ENCODE measurements at regions not wholly inside any gene's neighbourhood (a gene's known extent, or its start where the extent isn't known, plus 50 kb on each side); places are given as distances from the start of the nearest gene placed in this dataset.
A peak's percentile ranks its signal among the peaks of the same experiment; 100 is the strongest.

DNA sequence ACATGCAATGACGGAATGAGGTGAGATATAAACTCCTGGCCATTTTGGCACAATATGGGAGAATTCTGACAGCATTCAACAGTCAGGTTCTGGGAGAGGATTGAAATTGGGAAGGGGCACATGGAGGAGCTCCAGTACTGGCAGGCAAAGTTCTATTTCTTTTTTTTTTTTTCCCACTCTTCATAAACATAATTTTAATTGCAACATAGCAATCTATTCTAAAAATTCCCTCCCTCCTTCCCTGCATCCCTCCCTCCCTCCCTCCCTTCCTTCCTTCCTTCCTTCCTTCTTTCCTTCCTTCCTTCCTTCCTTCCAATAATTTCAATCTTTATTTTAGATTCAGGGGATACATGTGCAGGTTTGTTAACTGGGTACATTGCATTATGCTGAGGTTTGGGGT lies 93.2 kb downstream of the PTCSC3 start:
- DNase-seq: no peak

DNA sequence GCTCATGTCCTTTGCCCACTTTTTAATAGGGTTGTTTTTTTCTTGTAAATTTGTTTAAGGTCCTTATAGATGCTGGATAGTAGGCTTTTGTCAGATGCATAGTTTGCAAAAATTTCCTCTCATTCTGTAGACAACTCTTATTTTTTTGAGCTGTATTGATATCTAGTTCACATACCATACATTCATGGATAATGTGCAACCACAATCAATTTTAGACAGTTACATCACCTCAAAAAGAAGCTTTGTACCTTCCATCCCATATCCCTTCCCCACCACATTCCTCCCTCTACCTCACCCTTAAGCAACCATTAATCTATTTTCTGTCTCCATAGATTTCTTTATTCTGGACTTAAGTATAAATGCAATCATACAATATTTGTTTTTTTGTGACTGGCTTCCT lies 98.4 kb downstream of the PTCSC3 start:
- DNase-seq: no peak

DNA sequence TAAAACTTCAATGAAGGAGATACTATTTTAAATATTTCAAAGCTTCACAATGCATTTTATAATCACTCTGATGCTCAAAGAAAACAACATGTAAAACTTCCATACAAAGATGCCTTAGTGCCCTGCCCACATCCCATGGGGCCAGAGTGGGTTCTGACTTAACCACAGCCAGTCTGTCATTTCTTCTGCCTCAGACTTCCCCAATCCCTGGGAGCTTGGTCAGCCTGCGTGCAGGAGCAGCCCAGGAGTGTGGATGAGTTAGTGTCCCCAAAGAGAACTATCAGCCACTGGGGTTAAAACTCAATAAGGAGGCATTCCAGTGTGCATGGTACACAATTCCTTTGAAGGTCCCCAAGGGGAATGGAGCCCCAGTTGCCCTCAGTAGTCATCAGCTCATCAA lies 100.3 kb downstream of the PTCSC3 start:
- DNase-seq: no peak

DNA sequence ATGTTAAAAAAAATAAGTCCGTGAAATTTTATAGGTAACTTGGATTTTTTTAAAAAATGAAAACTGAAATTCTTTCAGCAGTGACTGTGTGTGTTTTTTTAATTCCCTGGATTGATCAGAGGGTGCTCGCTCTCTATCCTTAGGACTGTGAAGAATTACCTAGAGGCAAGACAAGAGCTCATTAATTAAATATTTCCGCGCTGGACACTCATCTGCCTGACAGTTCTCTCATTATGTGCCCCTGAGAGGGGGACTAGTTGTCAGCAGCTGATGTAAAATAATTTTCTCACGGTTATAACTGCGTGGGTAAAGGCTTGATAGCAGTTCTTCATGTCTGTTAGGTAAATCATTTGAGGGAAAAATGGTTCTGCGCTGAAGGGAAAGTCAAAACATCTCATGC lies 101.3 kb downstream of the PTCSC3 start:
- no peak for DNase-seq

DNA sequence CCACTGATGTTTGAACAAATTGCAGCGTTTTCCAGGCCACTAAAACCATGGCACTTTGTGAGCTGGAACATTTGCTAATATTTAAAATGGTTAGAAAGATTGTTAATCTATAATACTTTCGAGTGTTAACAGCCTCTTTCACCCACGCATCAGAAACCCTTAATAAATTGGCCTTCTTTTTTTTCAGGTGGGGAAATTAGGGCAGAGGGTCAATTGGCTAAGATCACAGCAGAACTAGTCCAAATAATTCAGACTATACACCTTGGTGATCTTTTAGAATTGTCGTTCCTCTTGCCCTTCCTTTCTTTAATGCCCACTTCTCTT lies 105.8 kb downstream of the PTCSC3 start:
- no peak for DNase-seq

DNA sequence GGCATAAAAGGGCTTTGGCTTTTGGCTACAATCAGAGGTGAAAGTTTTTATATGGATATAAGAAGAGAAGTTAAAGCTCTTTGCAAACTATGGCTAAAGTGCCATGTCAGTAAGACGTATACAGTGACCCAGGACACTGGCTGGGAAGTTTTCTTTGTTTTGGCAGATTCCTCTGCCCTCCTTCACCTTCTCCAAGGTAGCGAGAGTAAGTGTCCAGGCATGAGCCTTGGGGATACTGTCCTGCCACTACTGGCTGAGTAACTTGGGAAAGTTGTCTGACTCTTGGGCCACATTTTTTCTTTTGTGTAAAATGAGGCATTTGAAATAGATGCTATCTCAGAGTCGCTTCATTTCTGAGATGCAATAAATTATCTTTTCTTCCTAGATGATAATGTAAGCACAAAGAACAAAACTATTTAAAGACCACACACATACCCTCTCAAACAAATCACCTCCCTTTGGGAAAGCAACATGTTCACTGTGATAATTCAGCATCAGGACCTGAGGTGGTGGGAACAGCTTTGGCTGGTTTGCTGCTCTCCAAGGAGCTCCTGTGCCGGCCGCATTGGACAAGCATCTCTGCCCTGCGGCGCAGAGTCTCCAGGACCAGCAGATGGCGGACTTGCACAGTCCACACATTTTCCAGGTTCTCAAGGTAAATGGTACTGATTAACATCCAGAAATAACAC lies 106.3 kb downstream of the PTCSC3 start:
- peak; percentile 84 for DNase-seq

DNA sequence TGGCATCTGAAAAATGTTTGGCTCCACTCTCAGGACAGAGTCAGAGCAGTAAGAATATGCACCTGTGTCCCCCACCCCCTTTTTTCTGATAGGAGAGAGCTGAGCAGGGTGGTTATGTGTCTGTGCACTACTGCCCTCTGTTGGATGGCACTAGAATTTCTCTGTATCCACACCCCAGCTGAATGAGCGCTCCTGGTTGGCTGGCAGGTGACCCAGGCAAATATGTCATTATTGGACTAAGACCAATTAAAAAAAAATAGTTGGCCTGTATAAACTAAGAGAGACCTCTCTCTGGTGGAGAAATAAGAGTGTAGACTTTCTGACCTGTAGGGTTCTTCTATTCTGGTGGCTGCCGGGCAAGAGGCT lies 107.0 kb downstream of the PTCSC3 start:
- peak; percentile 75 for DNase-seq

DNA sequence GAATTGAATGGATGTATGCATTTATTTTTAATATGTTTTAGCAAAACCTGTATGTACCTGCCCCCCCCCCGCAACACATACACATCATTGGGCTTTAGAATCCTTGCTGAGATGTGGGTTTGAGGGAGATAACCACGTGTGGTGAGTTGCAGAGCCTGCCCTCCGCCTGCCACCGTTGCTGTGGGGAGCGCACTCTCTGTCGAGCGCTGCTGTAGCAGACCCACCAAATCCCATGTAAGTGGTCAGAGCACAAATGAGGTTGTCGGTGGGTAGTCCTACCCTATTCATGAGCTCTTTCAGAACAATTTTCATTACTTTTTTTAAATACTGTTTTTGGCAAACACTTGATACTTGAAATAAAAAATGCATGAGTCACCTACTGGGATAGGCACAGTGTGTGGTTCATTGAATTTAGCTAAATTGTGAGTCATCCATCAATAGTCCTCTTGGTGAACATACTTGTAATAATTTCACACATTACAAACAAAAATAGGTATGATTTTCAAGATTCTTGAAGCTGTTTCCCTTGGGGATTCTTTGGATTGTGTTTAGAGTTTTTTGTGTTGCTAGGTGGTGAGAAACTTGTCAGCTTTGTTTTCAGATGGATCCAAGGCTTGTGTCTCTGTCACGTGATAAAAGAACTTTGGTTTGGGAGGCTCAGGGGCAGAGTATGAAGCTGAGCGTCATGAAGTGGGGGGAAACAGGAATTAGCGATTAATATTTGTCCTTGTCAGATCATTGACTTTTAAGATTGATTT lies 107.6 kb downstream of the PTCSC3 start:
- no peak for DNase-seq

DNA sequence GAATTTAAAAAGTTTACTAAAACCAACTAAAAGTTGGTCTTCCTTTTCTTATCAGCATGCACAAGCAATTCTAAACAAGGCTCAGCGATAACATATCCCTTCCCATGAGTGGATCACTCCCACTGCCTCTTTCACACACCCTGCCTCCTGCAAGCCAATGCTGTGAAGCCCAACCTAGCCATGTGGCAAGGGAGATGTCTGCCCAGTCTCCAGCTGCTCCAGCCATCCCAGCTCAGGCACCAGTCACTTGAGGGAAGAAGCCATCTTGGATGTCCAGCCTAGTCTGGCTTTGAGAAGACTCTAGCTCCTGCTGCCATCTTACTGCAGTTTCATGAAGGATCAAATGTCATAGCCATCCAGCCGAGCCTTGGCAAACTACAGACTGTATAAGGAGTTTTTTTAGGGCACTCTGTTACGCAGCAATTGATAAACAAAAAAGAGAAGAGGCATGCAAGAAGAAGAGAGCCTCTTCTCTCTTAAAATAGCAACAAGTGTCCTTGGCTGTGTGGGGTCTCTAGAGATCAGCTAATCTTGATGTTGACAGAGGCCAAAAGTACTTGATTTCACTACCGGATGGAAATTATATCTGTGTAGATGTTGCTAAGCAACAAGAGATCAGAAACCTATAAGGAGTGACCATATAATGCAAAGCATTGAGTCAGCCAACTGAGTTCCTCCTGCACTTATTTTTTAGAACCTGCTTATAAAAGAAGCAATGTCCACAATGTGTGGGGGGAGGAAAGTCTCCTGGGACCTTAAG lies 108.9 kb downstream of the PTCSC3 start:
- DNase-seq: peak; percentile 33

DNA sequence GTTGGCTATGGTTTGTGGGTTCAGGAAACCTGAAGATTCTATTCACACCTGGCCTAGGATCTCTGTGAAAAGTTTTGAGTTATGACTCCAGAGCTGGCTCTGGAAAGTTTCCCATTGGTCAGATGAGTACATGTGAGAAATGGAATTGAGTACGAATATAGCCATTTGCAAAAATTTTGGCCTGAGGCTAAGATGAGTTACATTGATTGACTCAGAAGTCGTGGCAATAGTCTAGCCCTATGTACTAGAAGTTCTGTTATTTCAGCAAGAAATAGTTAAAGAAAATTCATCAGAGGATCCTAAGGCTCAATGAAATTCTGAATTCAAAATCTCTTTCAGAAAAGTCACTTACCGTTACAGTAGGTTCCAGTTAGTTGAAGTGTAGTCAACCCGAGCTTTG lies 109.9 kb downstream of the PTCSC3 start:
- DNase-seq: no peak

DNA sequence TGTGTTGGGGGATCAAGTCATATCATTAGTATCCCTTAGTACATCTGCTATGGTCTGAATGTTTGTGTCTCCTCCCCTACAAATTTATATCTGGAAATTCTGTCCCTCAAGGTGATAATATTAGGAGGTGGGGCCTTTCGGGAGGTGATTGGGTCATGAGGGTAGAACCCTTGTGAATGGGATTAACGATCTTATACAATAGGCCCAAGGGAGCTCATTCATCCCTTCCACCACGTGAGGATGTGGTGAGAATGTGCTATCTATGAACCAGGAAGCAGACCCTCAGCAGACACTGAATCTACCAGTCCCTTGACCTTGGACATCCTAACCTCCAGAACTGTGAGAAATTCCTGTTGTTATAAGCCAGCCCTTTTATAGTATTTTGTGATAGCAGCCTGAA lies 110.7 kb downstream of the PTCSC3 start:
- no peak for DNase-seq

DNA sequence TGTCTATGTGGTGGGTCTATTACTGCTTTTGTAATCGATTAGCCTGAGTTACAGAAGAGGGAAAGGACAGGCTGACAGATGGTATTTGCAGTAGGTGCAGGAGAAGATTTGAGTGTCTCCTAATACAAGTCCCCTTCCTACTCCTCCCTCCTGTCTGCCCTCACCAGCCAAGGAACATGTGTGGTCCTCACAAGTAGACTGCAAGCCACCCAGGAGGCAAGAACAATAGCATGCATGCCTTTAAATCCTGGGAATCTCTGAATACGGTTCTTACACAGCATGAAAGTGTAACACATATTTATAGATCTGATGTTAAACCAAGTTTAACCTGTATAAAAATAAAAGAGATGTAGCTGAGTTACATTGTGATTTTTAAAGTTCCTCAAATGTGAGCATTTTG lies 117.0 kb downstream of the PTCSC3 start:
- DNase-seq: no peak

DNA sequence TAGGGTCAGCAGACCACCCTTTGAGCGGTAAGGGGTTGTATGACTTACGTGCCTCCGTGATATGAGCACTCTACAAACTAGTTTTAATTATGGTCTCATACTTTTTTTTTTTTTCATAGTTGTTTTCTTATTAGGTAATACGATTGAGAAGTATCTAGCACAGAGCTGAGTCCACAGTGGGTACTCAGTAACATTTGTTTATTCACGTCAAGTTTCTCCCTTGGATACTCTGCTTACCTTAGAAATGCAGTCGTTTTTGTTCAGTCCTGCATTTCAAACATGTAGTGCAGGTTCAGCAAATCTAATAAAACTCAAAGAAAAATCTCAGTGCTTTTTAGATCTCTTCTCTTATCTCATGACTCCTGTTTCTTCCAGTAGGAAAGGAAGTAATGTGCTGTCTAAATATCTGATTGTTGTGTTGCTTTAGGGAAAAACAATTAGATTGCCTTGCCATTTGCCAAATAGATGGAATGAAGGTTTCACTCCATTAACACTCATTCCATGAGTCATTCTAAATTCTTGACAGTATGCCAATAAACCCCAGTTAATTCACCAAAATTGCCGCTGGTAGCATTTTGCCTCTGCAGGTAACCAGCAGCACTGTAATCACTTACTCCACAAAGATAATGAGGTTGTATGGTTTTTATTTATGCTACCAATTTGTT lies 118.9 kb downstream of the PTCSC3 start:
- DNase-seq: peak; percentile 79

DNA sequence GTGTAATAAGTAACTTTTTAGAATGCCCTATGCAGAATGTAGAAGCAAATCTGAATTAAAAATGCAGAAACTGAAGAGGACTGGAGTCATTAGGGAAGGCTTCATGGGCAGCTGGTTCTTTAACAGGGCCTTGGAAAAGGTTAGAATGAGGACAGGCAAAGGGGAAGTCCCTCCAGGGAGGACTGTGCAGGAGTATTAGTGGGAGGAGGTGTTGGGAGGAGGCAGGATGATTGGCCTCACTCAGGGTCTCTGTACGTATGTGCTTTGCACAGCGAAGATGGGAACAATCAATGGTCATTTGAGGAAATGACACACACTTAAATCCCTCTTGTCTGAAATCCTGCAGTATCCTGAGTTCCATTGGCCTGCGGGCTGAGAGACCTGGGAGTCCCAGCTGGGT lies 119.7 kb downstream of the PTCSC3 start:
- DNase-seq: no peak

DNA sequence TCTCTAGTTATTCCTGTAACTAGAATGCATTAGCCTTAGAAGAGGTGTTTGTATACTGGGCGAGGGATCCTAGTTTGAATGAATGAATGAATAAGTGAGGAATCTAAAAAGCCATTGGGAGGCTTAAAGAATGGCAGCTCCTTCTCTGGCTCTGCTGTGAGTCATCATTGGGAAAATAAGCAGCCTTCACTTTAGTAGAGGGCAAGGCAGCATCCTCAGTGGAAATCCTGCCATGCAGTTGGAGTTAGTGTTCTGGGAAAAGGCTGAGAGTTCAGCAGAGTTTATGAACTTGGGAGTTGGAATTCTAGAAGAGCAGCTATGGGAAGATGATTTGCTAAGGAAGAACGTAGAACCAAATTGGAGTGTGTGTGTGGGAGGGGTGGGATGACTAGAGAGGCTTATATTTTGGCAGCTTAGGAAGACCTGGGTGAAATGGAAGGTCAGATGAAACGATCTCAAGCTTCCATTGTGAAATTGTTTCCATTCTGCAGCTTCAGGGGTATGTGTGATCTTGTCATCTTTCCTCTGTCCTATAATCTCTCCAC lies 120.8 kb downstream of the PTCSC3 start:
- DNase-seq: no peak

DNA sequence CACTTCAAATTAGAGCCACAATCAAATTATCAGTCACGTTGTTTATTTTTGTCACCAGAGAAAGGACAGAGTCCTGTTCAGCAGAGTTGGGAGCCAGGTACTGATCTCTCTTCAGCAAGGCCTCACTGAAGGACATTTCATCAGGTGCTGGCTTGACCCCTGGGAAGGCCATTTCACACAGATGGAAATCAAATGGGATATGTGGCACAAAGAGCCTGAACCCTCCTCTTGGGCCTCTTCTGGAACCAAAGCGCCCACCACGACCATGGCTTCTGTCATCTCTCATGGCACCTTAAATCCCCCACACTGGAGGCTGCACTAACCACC lies 121.5 kb downstream of the PTCSC3 start:
- DNase-seq: no peak

DNA sequence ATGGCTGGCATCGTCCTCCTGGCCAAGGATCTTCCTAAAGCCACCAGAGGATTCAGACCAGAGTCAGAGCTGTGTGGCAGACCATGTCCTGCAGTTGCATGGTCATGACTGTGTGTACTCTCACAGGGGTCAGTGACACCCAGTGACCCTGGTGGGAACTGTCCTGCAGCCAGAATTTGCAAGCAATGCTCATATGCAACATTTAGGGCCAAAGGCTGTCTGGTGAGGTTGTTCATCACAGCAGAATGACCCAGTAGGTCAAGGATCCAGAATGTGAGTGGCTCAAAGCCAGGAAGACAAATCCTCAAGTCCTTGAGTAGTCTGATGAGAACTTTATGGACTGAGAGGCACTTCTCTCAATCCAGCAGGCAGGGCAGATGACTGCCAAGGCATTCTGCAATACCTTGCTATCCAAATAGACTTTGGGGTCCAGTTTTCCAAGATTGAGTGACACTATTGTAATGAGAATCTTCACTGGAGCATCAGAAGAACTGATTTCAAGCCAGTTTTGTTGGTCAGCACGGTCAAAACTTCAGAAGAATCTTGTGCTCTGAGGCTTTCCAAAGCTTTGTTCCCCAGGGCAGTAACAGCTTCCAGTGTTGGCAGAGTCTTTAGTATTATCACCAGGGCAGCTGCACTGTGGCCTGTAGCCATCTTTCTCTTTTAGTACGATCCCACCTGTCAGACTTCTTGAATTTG lies 122.0 kb downstream of the PTCSC3 start:
- DNase-seq: peak; percentile 27

DNA sequence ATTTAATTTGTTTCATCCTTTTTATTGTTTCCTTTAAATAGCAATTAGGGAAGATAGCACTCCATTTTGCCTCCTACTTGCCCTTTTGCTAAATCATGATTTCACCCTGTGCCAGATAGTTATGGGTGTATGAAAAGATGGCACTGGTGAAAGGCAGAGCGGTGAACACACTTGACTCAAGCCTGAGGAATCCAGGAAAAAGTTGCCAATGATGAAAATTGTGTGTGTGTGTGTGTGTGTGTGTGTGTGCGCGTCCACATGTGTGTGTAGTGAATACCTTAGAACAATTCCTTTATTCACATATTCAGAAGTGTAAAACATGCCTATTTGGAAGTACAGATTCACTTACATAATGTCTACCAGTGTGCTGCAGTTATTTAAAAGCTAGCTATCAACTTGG lies 123.8 kb downstream of the PTCSC3 start:
- DNase-seq: no peak

DNA sequence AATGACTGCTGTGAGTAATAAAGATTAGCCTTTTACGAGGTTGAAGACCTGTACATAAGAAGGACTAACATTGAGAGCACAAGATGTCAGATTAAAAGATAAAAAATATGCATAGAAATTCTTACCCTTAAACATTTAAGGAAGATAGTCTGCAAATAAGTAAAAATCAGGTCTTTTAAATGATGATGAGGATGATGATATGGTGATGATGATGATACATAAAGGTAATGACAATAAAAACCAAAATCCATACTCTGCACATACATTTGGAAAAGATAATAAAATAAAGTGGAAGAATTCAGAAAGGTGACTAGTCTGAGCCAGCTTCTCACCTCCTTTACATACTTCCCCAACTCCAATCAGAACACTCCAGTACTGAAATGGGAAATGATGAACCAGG lies 124.5 kb downstream of the PTCSC3 start:
- DNase-seq: no peak

DNA sequence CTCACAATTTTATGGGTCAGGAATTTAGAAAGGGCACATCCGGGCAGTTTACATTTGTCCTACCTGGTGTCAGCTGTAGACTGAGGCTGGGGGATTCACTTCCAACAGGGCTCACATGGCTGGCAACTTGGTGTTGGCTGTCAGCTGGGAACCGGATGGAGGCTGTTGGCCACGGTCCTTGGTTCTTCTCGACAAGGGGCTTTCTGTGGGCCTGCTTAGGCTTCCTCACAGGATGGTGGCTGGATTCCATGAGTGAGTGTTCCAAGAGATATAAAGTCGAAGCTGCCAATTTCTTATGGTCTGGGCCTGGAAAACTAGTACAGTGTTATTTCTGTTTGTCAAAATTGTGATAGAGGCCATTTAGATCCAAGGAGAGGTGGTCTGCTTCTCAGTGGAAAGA lies 127.9 kb downstream of the PTCSC3 start:
- no peak for DNase-seq

DNA sequence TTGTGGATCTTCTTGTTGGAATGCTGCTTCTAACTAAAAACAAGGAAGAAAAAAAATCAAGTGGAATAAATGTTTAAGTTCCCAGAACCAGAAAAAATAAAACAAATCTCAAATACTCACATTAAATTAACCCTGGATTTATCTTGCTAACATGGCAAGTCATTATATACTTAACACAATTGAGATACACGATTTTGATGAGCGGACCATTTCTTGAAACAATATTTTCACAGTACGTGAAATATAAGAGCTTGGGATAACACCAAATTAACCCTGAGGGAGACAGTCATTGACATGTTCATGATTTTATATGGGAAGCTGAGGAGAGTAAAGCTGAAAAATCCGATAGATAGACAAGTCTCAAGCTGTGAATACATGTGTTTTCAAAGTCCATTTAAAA lies 128.6 kb downstream of the PTCSC3 start:
- no peak for DNase-seq

DNA sequence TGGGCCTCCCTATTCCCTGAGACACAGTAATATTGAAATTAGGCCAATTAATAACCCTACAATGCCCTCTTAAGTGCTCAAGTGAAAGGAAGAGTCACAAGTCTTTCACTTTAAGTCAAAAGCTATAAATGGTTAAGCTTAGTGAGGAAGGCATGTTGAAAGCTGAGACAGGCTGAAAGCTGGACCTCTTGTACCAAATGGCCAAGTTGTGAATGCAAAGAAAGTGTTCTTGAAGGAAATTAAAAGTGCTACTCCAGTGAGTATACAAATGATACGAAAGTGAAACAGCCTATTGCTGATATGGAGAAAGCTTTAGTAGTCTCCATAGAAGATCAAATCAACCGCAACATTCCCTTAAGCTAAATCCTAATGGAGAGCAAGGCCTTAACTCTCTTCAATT lies 140.8 kb downstream of the PTCSC3 start:
- no peak for DNase-seq

DNA sequence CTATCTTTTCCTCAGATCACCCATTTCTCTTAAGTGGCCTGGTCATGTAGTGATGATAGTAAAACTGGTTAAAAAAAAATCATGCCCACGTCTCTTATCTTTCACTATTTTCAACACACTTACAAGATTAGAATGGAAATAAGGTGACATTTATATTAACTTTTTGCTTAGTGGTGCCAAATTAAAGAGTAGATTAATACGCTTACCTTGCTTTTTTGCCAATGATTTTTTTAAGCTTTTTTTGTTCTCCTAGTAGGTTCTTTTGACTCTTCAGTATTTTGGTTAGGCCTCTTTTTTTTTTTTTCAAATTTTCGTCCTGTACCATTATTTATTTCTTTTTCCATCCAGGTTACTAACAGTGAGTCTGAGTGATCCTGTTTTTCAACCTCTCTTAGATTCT lies 147.9 kb downstream of the PTCSC3 start:
- no peak for DNase-seq
